ENCODE measurements at regions not wholly inside any gene's neighbourhood (a gene's known extent, or its start where the extent isn't known, plus 50 kb on each side); places are given as distances from the start of the nearest gene placed in this dataset.
"Not testable (repeated sequence)": the region's sequence is repeated elsewhere in the genome, so short reads cannot be mapped to it uniquely, and the experiment has no call there.

DNA sequence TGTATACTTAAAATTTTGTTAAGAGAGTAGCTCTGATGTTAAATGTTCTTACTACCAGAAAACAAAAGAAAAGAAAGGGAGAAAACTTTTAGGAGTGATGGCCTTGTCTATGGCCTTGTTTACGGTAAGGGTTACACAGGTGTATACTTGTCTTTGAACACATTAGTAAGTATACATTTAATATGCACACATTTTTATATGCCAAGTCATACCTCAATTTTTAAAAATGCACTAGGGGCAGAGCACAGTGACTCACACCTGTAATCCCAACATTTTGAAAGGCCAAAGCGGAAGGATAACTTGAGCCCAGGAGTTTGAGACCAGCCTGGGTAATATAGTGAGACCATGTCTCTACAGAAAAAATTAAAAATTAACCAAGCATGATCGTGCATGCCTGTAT, 166.7 kb upstream of the SNX2 start:
- WGBS, 2 donors (ENCODE audit: low coverage in 1 of 2) = 97 to 100% methylated on average over 2 of the region's 3 CpGs
- H3K4me3 ChIP-seq = no peak overlapping the region
- no peak for ATAC-seq
- H3K4me1 ChIP-seq = no peaks in the 10 kb centered on the region
- TF ChIP-seq EP300 (IDR thresholded peaks at IDR 0.05) (no peak), POLR2A (IDR thresholded peaks at IDR 0.05) (no peak), POLR2AphosphoS5 (IDR thresholded peaks at IDR 0.05) (no peak)
- TF ChIP-seq, protein P1, sequence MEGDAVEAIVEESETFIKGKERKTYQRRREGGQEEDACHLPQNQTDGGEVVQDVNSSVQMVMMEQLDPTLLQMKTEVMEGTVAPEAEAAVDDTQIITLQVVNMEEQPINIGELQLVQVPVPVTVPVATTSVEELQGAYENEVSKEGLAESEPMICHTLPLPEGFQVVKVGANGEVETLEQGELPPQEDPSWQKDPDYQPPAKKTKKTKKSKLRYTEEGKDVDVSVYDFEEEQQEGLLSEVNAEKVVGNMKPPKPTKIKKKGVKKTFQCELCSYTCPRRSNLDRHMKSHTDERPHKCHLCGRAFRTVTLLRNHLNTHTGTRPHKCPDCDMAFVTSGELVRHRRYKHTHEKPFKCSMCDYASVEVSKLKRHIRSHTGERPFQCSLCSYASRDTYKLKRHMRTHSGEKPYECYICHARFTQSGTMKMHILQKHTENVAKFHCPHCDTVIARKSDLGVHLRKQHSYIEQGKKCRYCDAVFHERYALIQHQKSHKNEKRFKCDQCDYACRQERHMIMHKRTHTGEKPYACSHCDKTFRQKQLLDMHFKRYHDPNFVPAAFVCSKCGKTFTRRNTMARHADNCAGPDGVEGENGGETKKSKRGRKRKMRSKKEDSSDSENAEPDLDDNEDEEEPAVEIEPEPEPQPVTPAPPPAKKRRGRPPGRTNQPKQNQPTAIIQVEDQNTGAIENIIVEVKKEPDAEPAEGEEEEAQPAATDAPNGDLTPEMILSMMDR (IDR thresholded peaks at IDR 0.05) = no peak
- H3K9me3 ChIP-seq = no peaks in the 10 kb centered on the region
- no peak overlapping the region for H3K27ac ChIP-seq
- no peaks in the 10 kb centered on the region for H3K36me3 ChIP-seq
- H3K27me3 ChIP-seq = no peaks in the 10 kb centered on the region

DNA sequence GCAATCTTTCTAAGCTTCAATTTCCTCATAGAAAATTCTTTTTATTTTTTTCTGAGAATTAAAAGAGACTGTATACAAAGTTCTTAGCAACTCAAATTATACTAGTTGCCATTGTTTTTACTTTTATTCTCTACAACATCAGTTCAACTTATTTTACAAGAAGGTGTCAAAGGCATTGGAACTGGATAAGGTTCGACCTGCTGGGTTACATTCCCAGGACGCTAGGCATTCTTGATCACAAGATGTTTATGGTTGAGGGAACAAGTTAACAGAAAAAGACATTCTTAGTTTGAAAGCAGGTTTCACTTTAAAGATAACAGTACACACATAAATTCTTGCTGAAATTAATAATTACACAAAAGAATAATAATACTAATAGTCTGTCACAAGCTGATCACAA, 163.5 kb upstream of the SNX2 start:
- WGBS, 2 donors (ENCODE audit: low coverage in 1 of 2) = 33 to 80% methylated on average over 2 of the region's 2 CpGs
- H3K27ac ChIP-seq = no peak overlapping the region
- no peak for ATAC-seq

DNA sequence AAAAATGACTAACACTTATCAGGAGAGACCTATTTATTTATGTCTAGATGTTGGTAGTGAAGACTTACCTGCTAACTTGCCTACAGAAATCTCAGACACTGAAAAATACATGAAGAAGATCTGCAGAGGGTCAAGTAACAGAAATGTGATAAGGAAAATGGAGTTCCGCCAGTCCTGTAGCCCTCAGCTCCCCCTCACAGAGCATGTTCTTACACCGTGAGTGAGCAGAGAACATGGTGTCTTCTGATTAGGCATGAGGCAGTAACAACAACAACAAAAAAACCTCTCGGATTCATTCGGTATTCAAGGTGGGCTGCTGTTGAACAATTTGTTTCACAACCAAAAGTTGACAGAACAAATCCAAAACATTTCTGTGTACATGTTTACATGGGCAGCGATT, 162.0 kb upstream of the SNX2 start:
- 90 to 93% methylated on average over 2 to 5 of the region's 5 CpGs for WGBS, 2 donors (ENCODE audit: low coverage in 1 of 2)
- H3K9me3 ChIP-seq = no peaks in the 10 kb centered on the region
- no peaks in the 10 kb centered on the region for H3K4me1 ChIP-seq
- no peaks in the 10 kb centered on the region for H3K27me3 ChIP-seq
- no peak for TF ChIP-seq EP300 (IDR thresholded peaks at IDR 0.05)
- TF ChIP-seq POLR2AphosphoS5 (IDR thresholded peaks at IDR 0.05) = no peak
- TF ChIP-seq POLR2A (IDR thresholded peaks at IDR 0.05) = no peak
- TF ChIP-seq, protein P1 (IDR thresholded peaks at IDR 0.05) = no peak
- H3K27ac ChIP-seq = no peak overlapping the region
- ATAC-seq = no peak
- no peaks in the 10 kb centered on the region for H3K36me3 ChIP-seq
- no peak overlapping the region for H3K4me3 ChIP-seq

More for the DNA sequence above, 163.5 kb upstream of the SNX2 start:
- Histone ChIP-seq H3K36me3 (no peaks in the 10 kb centered on the region), H3K9me3 (no peaks in the 10 kb centered on the region), H3K27me3 (no peaks in the 10 kb centered on the region), H3K4me1 (no peaks in the 10 kb centered on the region), H3K4me3 (no peak overlapping the region)
- TF ChIP-seq EP300 (IDR thresholded peaks at IDR 0.05) (no peak), POLR2AphosphoS5 (IDR thresholded peaks at IDR 0.05) (no peak), POLR2A (IDR thresholded peaks at IDR 0.05) (no peak)
- TF ChIP-seq, protein P1 (IDR thresholded peaks at IDR 0.05) = no peak

DNA sequence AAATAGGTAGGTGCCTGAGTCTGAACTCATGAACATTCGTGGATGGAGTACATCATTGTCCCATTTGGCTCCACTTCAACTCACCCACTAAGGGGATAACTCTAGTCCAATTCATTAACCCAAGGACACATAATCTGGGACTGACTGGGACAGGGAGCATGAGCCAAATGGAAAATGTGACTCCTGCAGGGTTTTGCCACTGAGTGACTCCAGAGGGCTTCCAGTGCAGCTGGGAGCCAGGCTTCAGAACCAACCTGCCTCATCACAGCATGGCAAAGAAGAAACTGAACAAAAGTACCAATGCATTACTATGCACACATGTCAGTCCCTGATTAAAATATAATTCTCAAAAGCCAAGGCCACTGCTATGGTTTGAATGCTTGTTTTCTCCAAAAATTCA, 159.7 kb upstream of the SNX2 start:
- H3K4me3 ChIP-seq = no peak overlapping the region
- H3K36me3 ChIP-seq = no peaks in the 10 kb centered on the region
- 58 to 89% methylated on average over 1 of the region's 1 CpG for WGBS, 2 donors (ENCODE audit: low coverage in 1 of 2)
- ATAC-seq = no peak
- TF ChIP-seq, protein P1 (IDR thresholded peaks at IDR 0.05) = no peak
- TF ChIP-seq EP300 (IDR thresholded peaks at IDR 0.05) (no peak), POLR2A (IDR thresholded peaks at IDR 0.05) (no peak), POLR2AphosphoS5 (IDR thresholded peaks at IDR 0.05) (no peak)
- H3K27me3 ChIP-seq = no peaks in the 10 kb centered on the region
- no peaks in the 10 kb centered on the region for H3K4me1 ChIP-seq
- no peaks in the 10 kb centered on the region for H3K9me3 ChIP-seq
- no peak overlapping the region for H3K27ac ChIP-seq

DNA sequence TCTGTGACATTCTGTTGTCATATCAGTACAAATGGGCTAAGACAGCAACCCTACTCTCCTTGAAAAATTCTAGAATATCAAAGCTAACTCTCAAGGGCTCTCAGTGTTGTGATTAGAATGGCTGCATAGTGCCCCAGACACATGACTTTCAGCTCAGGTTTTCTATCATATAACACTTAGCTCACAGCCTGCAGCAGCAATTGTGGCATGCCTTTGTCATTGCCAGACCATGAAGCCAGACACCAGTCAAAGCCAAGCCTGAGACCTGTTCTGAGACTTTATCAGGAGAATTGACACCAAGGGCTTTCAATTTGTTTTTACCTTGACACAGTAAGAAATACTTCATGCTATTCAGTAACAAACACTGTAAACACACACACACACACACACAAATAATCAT, 159.0 kb upstream of the SNX2 start:
- Histone ChIP-seq H3K4me1 (no peaks in the 10 kb centered on the region), H3K4me3 (no peak overlapping the region), H3K36me3 (no peaks in the 10 kb centered on the region), H3K27me3 (no peaks in the 10 kb centered on the region), H3K9me3 (no peaks in the 10 kb centered on the region), H3K27ac (no peak overlapping the region)
- ATAC-seq = no peak
- no peak for TF ChIP-seq EP300 (IDR thresholded peaks at IDR 0.05)

DNA sequence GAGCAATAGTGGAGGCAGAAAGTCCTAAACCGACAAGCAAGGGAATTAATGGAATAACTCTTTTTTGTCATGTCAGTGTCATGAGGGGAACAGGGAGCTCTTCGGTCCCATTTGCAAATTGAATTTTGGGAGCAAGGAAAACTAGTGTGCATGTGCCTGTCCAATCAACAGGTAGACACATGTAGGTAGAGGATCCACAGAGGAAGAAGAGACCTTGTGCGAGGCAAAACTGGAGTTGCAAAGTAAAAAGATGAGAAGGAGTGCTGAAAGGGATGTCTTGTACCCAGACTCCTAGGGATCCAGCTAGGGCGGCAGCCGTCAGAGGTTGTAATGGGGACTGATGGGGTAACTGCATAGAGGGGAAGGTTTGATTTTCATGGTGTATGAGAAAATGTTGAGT, 156.8 kb upstream of the SNX2 start:
- H3K4me1 ChIP-seq, H3K36me3 ChIP-seq, H3K4me3 ChIP-seq, H3K27ac ChIP-seq, H3K9me3 ChIP-seq, H3K27me3 ChIP-seq, ATAC-seq: not testable (repeated sequence)
- 85 to 100% methylated on average over 2 to 5 of the region's 5 CpGs for WGBS, 2 donors (ENCODE audit: low coverage in 1 of 2)

DNA sequence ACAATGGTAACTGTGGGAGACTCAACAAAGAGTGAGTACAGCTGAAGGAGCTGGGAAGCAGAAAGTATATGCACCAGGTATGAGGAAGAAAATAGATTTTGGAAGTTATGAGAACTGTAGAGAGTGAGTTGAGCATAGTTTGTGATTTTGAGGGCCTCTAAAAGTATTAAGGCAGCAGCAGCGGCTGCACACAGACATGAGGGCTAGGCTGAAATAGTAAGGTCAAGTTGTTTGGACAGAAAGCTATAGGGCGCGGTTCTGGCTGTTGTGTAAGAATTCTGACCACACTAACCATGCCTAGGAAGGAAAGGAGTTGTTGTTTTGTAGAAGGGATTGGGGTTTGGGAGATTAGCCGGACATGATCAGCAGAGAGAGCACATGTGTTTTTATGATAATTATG, 154.1 kb upstream of the SNX2 start:
- 77 to 86% methylated on average over 4 of the region's 4 CpGs for WGBS, 2 donors (ENCODE audit: low coverage in 1 of 2)
- not testable (repeated sequence) for ATAC-seq

DNA sequence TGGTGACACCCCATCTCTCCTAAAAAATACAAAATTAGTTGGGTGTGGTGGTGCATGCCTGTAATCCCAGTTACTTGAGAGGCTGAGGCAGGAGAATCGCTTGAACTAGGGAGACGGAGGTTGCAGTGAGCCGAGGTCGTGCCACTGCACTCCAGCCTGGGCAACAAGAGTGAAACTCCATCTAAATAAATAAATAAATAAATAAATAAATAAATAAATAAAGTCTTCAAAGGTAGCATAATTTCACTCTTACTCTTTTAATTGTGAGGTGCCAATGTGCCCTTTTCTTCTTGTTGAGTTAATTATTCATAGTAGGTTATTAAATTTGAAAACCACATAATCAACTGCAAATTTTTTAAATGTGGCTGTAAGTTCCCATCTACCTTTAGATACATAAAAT, 146.2 kb upstream of the SNX2 start:
- H3K27me3 ChIP-seq, H3K4me1 ChIP-seq, H3K9me3 ChIP-seq, H3K36me3 ChIP-seq, H3K27ac ChIP-seq, H3K4me3 ChIP-seq, ATAC-seq: not testable (repeated sequence)
- 91 to 97% methylated on average over 4 of the region's 4 CpGs for WGBS, 2 donors (ENCODE audit: low coverage in 1 of 2)

More for the DNA sequence above, 154.1 kb upstream of the SNX2 start:
- not testable (repeated sequence) for H3K36me3 ChIP-seq, H3K27me3 ChIP-seq, H3K27ac ChIP-seq, H3K4me1 ChIP-seq, H3K4me3 ChIP-seq, H3K9me3 ChIP-seq

Measured in gastroesophageal sphincter (tissue), 4 donors.